ENCODE measurements at regions not wholly inside any gene's neighbourhood (a gene's known extent, or its start where the extent isn't known, plus 50 kb on each side); places are given as distances from the start of the nearest gene placed in this dataset.

DNA sequence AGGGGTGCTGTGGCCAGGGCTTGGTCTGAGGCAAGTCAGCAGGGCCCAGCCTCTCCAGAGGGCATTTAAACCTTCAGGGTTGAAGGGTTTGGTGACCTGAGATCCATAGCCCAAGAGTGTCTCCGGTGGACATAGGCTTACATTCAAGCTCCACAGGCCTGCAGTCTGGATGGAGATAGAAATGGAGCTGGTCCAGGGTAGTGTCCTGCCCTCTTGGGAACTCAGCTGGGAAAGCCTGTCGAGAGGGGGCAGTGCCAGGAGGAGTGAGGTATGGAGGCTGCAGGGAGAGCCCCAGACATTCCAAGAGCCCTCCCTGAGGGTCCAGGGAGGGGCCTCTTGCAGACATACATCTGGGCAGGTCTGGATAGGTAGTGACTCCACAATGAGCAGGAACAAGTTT is 177.0 kb upstream of the MVB12B start:
- TF ChIP-seq, protein P1, sequence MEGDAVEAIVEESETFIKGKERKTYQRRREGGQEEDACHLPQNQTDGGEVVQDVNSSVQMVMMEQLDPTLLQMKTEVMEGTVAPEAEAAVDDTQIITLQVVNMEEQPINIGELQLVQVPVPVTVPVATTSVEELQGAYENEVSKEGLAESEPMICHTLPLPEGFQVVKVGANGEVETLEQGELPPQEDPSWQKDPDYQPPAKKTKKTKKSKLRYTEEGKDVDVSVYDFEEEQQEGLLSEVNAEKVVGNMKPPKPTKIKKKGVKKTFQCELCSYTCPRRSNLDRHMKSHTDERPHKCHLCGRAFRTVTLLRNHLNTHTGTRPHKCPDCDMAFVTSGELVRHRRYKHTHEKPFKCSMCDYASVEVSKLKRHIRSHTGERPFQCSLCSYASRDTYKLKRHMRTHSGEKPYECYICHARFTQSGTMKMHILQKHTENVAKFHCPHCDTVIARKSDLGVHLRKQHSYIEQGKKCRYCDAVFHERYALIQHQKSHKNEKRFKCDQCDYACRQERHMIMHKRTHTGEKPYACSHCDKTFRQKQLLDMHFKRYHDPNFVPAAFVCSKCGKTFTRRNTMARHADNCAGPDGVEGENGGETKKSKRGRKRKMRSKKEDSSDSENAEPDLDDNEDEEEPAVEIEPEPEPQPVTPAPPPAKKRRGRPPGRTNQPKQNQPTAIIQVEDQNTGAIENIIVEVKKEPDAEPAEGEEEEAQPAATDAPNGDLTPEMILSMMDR (conservative IDR thresholded peaks at IDR 0.05), result no peak
- TF ChIP-seq ZFX (IDR thresholded peaks at IDR 0.05), result no peak

Measured in C4-2B (cell line).